ENCODE measurements at regions not wholly inside any gene's neighbourhood (a gene's known extent, or its start where the extent isn't known, plus 50 kb on each side); places are given as distances from the start of the nearest gene placed in this dataset.

GRCh38 chr18:64410685-64411084, 261.8 kb upstream of the LINC00305 start:
- TF ChIP-seq CTCF (IDR thresholded peaks at IDR 0.05; ENCODE audit: low read depth, low read length) (no peak), POLR2A (IDR thresholded peaks at IDR 0.05; ENCODE audit: extremely low read depth, insufficient read length) (no peak), MYC (IDR thresholded peaks at IDR 0.05; ENCODE audit: low read depth, low read length) (no peak)
- TF ChIP-seq, protein P1, sequence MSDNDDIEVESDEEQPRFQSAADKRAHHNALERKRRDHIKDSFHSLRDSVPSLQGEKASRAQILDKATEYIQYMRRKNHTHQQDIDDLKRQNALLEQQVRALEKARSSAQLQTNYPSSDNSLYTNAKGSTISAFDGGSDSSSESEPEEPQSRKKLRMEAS (IDR thresholded peaks at IDR 0.05; ENCODE audit: low read depth, low read length), result no peak
